ENCODE measurements at regions not wholly inside any gene's neighbourhood (a gene's known extent, or its start where the extent isn't known, plus 50 kb on each side); places are given as distances from the start of the nearest gene placed in this dataset.

DNA sequence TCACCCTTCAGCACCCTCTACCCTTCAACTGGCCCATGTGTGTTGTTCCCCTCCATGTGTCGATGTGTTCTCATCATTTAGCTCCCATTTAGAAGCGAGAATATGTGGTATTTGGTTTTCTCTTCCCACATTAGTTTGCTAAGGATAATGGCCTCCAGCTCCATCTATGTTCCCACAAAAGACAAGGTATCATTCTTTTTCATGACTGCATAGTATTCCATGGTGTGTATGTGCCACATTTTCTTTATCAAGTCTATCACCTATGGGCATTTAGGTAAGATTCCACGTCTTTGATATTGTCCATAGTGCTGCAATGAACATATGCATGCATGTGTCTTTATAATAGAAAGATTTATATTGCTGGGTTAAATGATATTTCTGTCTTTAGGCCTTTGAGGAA, 325.1 kb upstream of the ADAMTS16 start:
- TF ChIP-seq, protein P1, sequence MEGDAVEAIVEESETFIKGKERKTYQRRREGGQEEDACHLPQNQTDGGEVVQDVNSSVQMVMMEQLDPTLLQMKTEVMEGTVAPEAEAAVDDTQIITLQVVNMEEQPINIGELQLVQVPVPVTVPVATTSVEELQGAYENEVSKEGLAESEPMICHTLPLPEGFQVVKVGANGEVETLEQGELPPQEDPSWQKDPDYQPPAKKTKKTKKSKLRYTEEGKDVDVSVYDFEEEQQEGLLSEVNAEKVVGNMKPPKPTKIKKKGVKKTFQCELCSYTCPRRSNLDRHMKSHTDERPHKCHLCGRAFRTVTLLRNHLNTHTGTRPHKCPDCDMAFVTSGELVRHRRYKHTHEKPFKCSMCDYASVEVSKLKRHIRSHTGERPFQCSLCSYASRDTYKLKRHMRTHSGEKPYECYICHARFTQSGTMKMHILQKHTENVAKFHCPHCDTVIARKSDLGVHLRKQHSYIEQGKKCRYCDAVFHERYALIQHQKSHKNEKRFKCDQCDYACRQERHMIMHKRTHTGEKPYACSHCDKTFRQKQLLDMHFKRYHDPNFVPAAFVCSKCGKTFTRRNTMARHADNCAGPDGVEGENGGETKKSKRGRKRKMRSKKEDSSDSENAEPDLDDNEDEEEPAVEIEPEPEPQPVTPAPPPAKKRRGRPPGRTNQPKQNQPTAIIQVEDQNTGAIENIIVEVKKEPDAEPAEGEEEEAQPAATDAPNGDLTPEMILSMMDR (IDR thresholded peaks at IDR 0.05): no peak
- no peak for TF ChIP-seq POLR2A (IDR thresholded peaks at IDR 0.05)
- TF ChIP-seq POLR2AphosphoS5 (IDR thresholded peaks at IDR 0.05; ENCODE audit: insufficient read depth in 1 of 2, low read depth in 1 of 2): no peak
